RCC 7860 (cell line): ENCODE measurements at regions not wholly inside any gene's neighbourhood (a gene's known extent, or its start where the extent isn't known, plus 50 kb on each side); places are given as distances from the start of the nearest gene placed in this dataset.

Experiments
- DNase-seq: peaks from one replicate; pipeline ENCODE4 v3.0.0-alpha.2; 2015; ENCODE audit warnings: low spot score
- FAIRE-seq: peaks from 2 replicates; lab custom pipeline; 2012; peaks lifted over from hg19 to GRCh38; lab: Jason Lieb, UNC

- DNase-seq (no peak), FAIRE-seq (no peak)
These were observed 148.1 kb downstream of the CEBPB start for GRCh38 chr20:50338479-50339391.

GRCh38 chr20:50339466-50339901 is 148.9 kb downstream of the CEBPB start:
- FAIRE-seq (no peak), DNase-seq (no peak)

- no peak for FAIRE-seq
- no peak for DNase-seq
These were observed 149.9 kb downstream of the CEBPB start for GRCh38 chr20:50340541-50340940.

- FAIRE-seq, result no peak
These were observed 150.4 kb downstream of the CEBPB start for GRCh38 chr20:50341050-50341449.

GRCh38 chr20:50341880-50342637 is 151.4 kb downstream of the CEBPB start:
- DNase-seq (no peak), FAIRE-seq (no peak)

More at GRCh38 chr20:50341050-50341449, 150.4 kb downstream of the CEBPB start:
- DNase-seq, result no peak

DNA sequence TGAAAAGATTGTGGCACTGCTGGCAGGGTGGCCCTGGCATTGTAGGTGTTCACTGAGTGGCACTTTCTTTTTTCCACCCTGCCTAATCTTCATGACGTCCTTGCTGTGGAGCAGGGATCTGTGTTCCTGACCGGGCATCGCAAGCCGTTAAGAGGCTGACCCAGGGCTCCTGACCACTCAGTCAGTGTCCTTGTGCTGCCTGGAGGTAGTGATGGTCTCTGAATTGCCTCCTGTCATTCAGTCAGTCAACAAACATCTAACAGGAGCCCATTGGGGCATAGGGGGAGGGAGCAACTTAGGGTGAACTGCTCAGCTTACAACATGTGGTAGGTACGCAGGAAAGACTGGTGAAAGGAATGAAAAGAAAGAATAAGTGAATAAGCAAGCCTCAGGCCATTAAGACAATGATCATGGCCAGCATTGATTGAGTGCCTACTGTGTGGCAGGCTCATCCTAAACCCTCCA is 152.0 kb downstream of the CEBPB start:
- no peak for FAIRE-seq

DNA sequence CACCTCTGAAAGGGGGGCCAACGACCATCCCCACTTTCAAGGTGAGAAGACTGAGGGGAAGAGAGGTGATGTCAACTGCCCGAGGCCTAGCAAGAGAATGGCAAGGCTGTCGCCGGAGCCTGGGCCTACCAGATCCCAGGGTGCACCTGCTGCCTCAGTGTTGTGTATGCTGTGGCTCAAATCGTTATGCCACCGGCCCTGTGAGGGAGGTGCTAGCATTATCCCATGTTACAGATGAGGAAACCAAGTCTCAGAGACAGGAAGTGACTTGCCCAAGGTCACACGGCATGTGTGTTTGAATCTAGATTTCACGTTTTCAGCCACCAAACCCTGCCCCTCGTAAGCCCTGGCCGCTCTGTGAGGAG is 152.5 kb downstream of the CEBPB start:
- FAIRE-seq, result no peak

More for the DNA sequence above, 152.0 kb downstream of the CEBPB start:
- DNase-seq, result no peak

GRCh38 chr20:50343490-50344179 is 153.0 kb downstream of the CEBPB start:
- DNase-seq (no peak), FAIRE-seq (no peak)

More for the DNA sequence above, 152.5 kb downstream of the CEBPB start:
- no peak for DNase-seq

- DNase-seq (no peak), FAIRE-seq (no peak)
These were observed 153.8 kb downstream of the CEBPB start for GRCh38 chr20:50344232-50345071.

DNA sequence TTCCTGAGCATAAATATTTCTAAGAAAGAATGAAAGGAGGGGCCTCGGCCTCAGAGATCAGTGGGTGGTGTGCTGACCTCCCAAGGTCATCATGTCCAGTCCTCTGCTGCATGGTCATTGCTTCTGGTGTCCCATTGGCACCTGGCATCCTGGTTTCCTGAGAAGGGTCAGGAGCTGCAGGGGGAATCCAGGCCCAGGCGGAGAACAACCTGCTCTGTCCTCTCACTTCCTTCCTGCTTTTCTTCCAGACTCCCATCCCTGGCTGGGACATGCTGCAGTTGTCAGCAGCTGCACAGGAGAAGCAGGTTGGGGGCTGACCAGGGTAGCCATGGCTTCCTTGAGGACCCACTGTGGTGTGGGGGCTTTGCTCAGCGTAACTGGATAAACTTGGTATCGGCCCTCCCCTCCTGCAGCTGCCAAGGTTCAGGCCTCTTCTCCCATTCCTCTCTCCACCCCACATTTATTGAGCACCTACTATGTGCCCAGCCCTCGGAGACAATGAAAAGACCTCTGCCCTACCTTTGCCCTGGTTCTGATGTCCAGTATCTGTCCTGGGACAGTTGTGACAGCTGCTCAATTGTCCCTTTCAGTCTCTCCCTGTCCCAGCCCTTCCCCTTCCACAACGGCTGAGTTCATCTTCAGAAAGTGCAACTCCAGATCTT is 155.2 kb downstream of the CEBPB start:
- DNase-seq (no peak), FAIRE-seq (no peak)

DNA sequence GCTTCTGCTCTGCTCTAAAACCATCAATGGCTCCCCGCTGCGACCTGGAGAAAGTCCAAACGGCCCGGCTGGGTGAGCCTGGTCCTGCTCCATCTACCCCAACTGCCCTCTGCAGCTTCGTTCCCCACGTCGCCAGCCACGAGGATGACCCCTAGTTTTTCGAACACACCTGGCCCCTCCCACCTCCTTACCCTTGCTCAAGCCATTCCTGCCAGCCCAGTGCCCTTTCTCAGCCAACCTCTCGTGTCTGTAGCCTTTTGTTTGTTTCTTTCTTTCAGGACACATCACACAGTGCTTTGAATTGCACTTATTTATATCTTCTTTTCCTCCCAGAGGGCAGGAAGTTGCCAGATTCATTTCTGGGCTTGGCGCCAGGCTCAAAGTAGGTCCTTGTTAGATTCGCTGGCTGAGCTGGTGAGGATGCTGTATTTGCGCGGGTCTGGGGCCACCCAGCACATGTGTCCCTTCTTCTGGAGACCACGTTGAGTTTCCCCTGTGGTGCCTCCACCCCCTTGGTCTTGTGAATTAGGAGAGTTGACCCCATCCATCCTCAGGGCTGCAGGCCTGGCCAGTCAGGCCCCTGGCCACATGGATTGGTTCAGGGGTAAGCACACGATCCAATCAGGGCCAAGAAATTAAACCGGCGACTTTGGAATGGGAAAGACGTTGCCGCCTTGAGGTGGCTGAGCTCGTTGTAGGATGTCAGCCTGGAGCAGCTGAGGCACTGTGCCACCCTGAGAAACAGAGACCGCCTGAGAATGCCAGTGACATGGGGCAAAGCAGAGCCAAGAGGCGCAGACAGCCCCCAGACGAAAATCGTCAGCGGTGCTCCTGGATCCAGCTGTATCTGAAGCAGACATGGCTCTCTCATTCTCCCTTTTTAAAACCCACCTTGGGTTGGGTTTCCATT is 156.0 kb downstream of the CEBPB start:
- FAIRE-seq (no peak), DNase-seq (no peak)

- DNase-seq (no peak), FAIRE-seq (no peak)
These were observed 156.8 kb downstream of the CEBPB start for GRCh38 chr20:50347284-50348063.

DNA sequence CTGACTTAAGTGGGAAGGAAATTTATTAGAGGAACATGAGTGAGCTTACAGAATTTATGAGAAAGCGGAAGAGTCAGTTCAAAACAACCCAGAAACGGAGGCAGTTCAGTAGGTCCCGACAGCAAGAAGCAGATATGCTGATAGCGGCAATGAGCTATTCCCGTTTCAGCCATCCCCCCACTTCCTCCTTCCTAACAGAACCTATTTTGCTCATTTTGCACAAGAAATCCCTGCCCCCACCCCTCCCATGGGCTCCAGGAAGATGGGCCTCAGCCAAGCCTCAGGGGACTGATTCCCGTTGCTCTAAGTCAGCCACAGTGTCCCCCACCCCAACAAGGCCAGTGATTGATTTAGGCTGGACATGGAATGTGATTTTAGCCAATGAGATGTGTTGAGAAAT is 157.5 kb downstream of the CEBPB start:
- DNase-seq (no peak), FAIRE-seq (no peak)

GRCh38 chr20:50350510-50351249 is 159.5 kb upstream of the PTPN1 start:
- DNase-seq (no peak), FAIRE-seq (no peak)

- FAIRE-seq (no peak), DNase-seq (no peak)
These were observed 158.6 kb upstream of the PTPN1 start for GRCh38 chr20:50351541-50351940.

GRCh38 chr20:50353289-50353961 is 156.8 kb upstream of the PTPN1 start:
- FAIRE-seq (no peak), DNase-seq (no peak)
